ENCODE measurements at regions not wholly inside any gene's neighbourhood (a gene's known extent, or its start where the extent isn't known, plus 50 kb on each side); places are given as distances from the start of the nearest gene placed in this dataset.

- no peaks in the 10 kb centered on the region for H3K27me3 ChIP-seq
- DNase-seq = no peak
- no peak overlapping the region for H3K27ac ChIP-seq
- intact Hi-C loops (cut with DNase I; ENCODE audit: low total_unique reads) (no loop called here), in situ Hi-C loops (cut with MboI; ENCODE audit: low pct_ligation_motif_present in 1 of 4, low pct_unique_long_range_greater_than_20kb in 1 of 4, low sequenced_read_pairs in 3 of 4) (no loop called here)
- no peaks in the 10 kb centered on the region for H3K36me3 ChIP-seq
- H3K4me3 ChIP-seq = no peak overlapping the region
- H3K4me1 ChIP-seq = no peaks in the 10 kb centered on the region
- H3K9me3 ChIP-seq = no peaks in the 10 kb centered on the region
- 61 to 71% methylated on average over 2 of the region's 2 CpGs for WGBS, 2 donors (ENCODE audit: low coverage in 1 of 2)
- TF ChIP-seq, protein P1, sequence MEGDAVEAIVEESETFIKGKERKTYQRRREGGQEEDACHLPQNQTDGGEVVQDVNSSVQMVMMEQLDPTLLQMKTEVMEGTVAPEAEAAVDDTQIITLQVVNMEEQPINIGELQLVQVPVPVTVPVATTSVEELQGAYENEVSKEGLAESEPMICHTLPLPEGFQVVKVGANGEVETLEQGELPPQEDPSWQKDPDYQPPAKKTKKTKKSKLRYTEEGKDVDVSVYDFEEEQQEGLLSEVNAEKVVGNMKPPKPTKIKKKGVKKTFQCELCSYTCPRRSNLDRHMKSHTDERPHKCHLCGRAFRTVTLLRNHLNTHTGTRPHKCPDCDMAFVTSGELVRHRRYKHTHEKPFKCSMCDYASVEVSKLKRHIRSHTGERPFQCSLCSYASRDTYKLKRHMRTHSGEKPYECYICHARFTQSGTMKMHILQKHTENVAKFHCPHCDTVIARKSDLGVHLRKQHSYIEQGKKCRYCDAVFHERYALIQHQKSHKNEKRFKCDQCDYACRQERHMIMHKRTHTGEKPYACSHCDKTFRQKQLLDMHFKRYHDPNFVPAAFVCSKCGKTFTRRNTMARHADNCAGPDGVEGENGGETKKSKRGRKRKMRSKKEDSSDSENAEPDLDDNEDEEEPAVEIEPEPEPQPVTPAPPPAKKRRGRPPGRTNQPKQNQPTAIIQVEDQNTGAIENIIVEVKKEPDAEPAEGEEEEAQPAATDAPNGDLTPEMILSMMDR (IDR thresholded peaks at IDR 0.05) = no peak
- TF ChIP-seq POLR2AphosphoS5 (IDR thresholded peaks at IDR 0.05) = no peak
- TF ChIP-seq POLR2A (IDR thresholded peaks at IDR 0.05) = no peak
- no peak for TF ChIP-seq EP300 (IDR thresholded peaks at IDR 0.05; ENCODE audit: low read depth)
These were observed 1509.2 kb upstream of the SEL1L start for GRCh38 chr14:83042858-83043257.

GRCh38 chr14:83044001-83044400, 1510.3 kb upstream of the SEL1L start:
- 73 to 91% methylated on average over 1 of the region's 1 CpG for WGBS, 2 donors (ENCODE audit: low coverage in 1 of 2)
- intact Hi-C loops (cut with DNase I; ENCODE audit: low total_unique reads) (no loop called here), in situ Hi-C loops (cut with MboI; ENCODE audit: low pct_ligation_motif_present in 1 of 4, low pct_unique_long_range_greater_than_20kb in 1 of 4, low sequenced_read_pairs in 3 of 4) (no loop called here)

DNA sequence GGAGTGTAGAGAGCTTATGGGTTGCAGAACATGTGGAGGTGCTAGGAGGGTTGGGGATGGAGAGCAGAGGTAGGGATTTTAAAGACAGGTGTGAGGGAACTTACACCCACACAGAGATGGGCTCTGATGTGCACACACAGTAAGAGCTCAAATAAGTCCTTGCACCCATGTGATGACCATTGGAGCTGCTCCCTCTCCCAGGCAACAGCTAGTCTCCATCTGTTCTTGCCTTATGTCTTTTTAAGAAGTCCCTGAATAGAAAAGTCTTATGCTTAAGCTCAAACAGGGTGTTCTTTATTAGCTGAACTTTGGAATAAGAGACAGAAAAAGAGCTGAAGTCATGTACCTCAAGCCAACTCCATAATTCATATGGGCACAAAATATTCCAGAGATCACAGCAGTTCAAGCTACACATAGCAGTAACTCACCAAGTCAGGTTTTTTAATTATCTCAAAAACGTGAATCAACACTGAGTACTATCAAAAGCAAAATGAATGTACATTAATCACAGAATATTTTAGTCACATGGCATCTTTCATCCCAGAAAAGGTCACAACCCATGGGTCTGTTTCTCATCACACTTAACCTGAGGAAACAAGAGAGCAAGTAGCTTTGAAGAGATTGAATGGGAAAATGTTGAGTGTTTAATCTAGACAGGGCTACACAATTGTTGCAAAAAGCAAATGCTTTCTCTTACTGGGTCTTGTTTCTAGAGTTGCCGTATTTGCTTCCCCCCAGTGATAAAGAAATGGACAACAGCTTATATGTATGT, 1513.6 kb upstream of the SEL1L start:
- no peaks in the 10 kb centered on the region for H3K36me3 ChIP-seq
- 33 to 50% methylated on average over 2 of the region's 2 CpGs for WGBS, 2 donors (ENCODE audit: low coverage in 1 of 2)
- H3K27me3 ChIP-seq = no peaks in the 10 kb centered on the region
- no peak overlapping the region for H3K4me3 ChIP-seq
- H3K9me3 ChIP-seq = no peaks in the 10 kb centered on the region
- no peak for TF ChIP-seq POLR2A (IDR thresholded peaks at IDR 0.05)
- TF ChIP-seq, protein P1 (IDR thresholded peaks at IDR 0.05) = no peak
- TF ChIP-seq EP300 (IDR thresholded peaks at IDR 0.05; ENCODE audit: low read depth) = no peak
- no peak for TF ChIP-seq POLR2AphosphoS5 (IDR thresholded peaks at IDR 0.05)
- DNase-seq = no peak
- no peaks in the 10 kb centered on the region for H3K4me1 ChIP-seq
- intact Hi-C loops (cut with DNase I; ENCODE audit: low total_unique reads) = no loop called here
- in situ Hi-C loops (cut with MboI; ENCODE audit: low pct_ligation_motif_present in 1 of 4, low pct_unique_long_range_greater_than_20kb in 1 of 4, low sequenced_read_pairs in 3 of 4) = no loop called here
- no peak overlapping the region for H3K27ac ChIP-seq

More at GRCh38 chr14:83044001-83044400, 1510.3 kb upstream of the SEL1L start:
- DNase-seq = no peak
- no peak overlapping the region for H3K4me3 ChIP-seq
- no peaks in the 10 kb centered on the region for H3K36me3 ChIP-seq
- no peak overlapping the region for H3K27ac ChIP-seq
- no peaks in the 10 kb centered on the region for H3K4me1 ChIP-seq
- no peaks in the 10 kb centered on the region for H3K27me3 ChIP-seq
- TF ChIP-seq POLR2A (IDR thresholded peaks at IDR 0.05) = no peak
- H3K9me3 ChIP-seq = no peaks in the 10 kb centered on the region

DNA sequence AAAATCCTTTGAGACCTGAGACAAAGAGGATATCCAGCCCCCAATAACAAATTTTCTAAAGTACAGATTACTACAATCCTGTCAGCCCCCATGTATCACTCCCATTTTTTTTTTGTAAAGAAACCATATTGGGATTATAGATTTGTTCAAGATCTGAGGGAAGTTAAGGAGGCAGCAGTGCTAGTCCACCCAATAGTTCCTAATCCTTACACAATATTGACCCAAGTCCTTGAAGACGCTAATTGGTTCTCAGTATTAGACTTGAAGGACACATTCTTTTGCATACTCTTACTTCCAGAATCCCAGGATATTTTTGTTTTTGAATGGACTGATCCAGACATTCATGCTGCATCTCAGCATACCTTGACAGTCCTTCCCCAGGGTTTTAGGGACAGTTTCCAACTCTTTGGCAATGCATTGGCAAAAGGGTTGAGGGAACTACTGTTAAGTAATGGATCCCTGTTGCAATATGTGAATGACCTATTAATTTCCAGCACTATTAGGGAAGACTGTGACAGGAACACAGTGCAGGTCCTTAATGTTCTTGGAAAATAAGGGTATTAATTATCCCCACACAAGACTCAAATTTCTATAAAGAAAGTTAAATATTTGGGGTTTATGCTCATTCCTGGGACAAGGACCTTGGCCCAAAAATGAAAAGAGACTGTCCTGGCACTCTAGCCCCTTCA, 1519.5 kb upstream of the SEL1L start:
- in situ Hi-C loops (cut with MboI; ENCODE audit: low pct_ligation_motif_present in 1 of 4, low pct_unique_long_range_greater_than_20kb in 1 of 4, low sequenced_read_pairs in 3 of 4) (no loop called here), intact Hi-C loops (cut with DNase I; ENCODE audit: low total_unique reads) (no loop called here)
- Histone ChIP-seq H3K27ac (no peak overlapping the region), H3K36me3 (no peaks in the 10 kb centered on the region), H3K9me3 (no peaks in the 10 kb centered on the region), H3K4me3 (no peak overlapping the region), H3K27me3 (no peaks in the 10 kb centered on the region), H3K4me1 (no peaks in the 10 kb centered on the region)
- TF ChIP-seq POLR2A (IDR thresholded peaks at IDR 0.05) (no peak), POLR2AphosphoS5 (IDR thresholded peaks at IDR 0.05) (no peak), EP300 (IDR thresholded peaks at IDR 0.05; ENCODE audit: low read depth) (no peak)
- TF ChIP-seq, protein P1 (IDR thresholded peaks at IDR 0.05) = no peak
- WGBS, 2 donors (ENCODE audit: low coverage in 1 of 2) = 100% methylated on average over 1 of the region's 1 CpG
- no peak for DNase-seq

Data from transverse colon (tissue), 4 donors.